ENCODE measurements at regions not wholly inside any gene's neighbourhood (a gene's known extent, or its start where the extent isn't known, plus 50 kb on each side); places are given as distances from the start of the nearest gene placed in this dataset.

GRCh38 chr5:96144289-96144688 lies 182.6 kb upstream of the ELL2 start:
- TF ChIP-seq CTCF (IDR thresholded peaks at IDR 0.05) (no peak), EP300 (IDR thresholded peaks at IDR 0.05) (no peak), POLR2A (IDR thresholded peaks at IDR 0.05) (no peak)

Data from tibial nerve (tissue), 4 donors.